ENCODE measurements at regions not wholly inside any gene's neighbourhood (a gene's known extent, or its start where the extent isn't known, plus 50 kb on each side); places are given as distances from the start of the nearest gene placed in this dataset.

GRCh38 chr2:16565481-16565880, 100.2 kb downstream of the CYRIA start:
- no peak for DNase-seq (ENCODE audit: low read depth in 1 of 2, low spot score in 1 of 2)

GRCh38 chr2:16561676-16562075, 104.0 kb downstream of the CYRIA start:
- DNase-seq (ENCODE audit: low read depth in 1 of 2, low spot score in 1 of 2) = no peak

GRCh38 chr2:16561251-16561650, 104.4 kb downstream of the CYRIA start:
- DNase-seq (ENCODE audit: low read depth in 1 of 2, low spot score in 1 of 2) = no peak

GRCh38 chr2:16559278-16560067, 106.2 kb downstream of the CYRIA start:
- DNase-seq (ENCODE audit: low read depth in 1 of 2, low spot score in 1 of 2) = no peak

GRCh38 chr2:16554060-16554583, 111.5 kb downstream of the CYRIA start:
- DNase-seq (ENCODE audit: low read depth in 1 of 2, low spot score in 1 of 2) = no peak

- no peak for DNase-seq (ENCODE audit: low read depth in 1 of 2, low spot score in 1 of 2)
Measured at GRCh38 chr2:16553226-16553625, 112.4 kb downstream of the CYRIA start.

- DNase-seq (ENCODE audit: low read depth in 1 of 2, low spot score in 1 of 2) = no peak
Measured at GRCh38 chr2:16552202-16552601, 113.4 kb downstream of the CYRIA start.

GRCh38 chr2:16548036-16548435, 117.6 kb downstream of the CYRIA start:
- no peak for DNase-seq (ENCODE audit: low read depth in 1 of 2, low spot score in 1 of 2)

- no peak for DNase-seq (ENCODE audit: low read depth in 1 of 2, low spot score in 1 of 2)
Measured at GRCh38 chr2:16546128-16546754, 119.4 kb downstream of the CYRIA start.

GRCh38 chr2:16538707-16539106, 126.9 kb downstream of the CYRIA start:
- no peak for DNase-seq (ENCODE audit: low read depth in 1 of 2, low spot score in 1 of 2)

- no peak for DNase-seq (ENCODE audit: low read depth in 1 of 2, low spot score in 1 of 2)
Measured at GRCh38 chr2:16537347-16537746, 128.3 kb downstream of the CYRIA start.

GRCh38 chr2:16526193-16526592, 139.4 kb downstream of the CYRIA start:
- no peak for DNase-seq (ENCODE audit: low read depth in 1 of 2, low spot score in 1 of 2)

- no peak for DNase-seq (ENCODE audit: low read depth in 1 of 2, low spot score in 1 of 2)
Measured at GRCh38 chr2:16525265-16525887, 140.3 kb downstream of the CYRIA start.

- no peak for DNase-seq (ENCODE audit: low read depth in 1 of 2, low spot score in 1 of 2)
Measured at GRCh38 chr2:16523711-16524110, 141.9 kb downstream of the CYRIA start.

GRCh38 chr2:16522031-16522831, 143.4 kb downstream of the CYRIA start:
- no peak for DNase-seq (ENCODE audit: low read depth in 1 of 2, low spot score in 1 of 2)

GRCh38 chr2:16520891-16521290, 144.7 kb downstream of the CYRIA start:
- no peak for DNase-seq (ENCODE audit: low read depth in 1 of 2, low spot score in 1 of 2)

- no peak for DNase-seq (ENCODE audit: low read depth in 1 of 2, low spot score in 1 of 2)
Measured at GRCh38 chr2:16515696-16516095, 149.9 kb downstream of the CYRIA start.

GRCh38 chr2:16513626-16514025, 152.0 kb downstream of the CYRIA start:
- no peak for DNase-seq (ENCODE audit: low read depth in 1 of 2, low spot score in 1 of 2)

GRCh38 chr2:16511041-16511440, 154.6 kb downstream of the CYRIA start:
- DNase-seq (ENCODE audit: low read depth in 1 of 2, low spot score in 1 of 2) = no peak

GRCh38 chr2:16509042-16509441, 156.6 kb downstream of the CYRIA start:
- DNase-seq (ENCODE audit: low read depth in 1 of 2, low spot score in 1 of 2) = no peak

- DNase-seq (ENCODE audit: low read depth in 1 of 2, low spot score in 1 of 2) = no peak
Measured at GRCh38 chr2:16508490-16508851, 157.2 kb downstream of the CYRIA start.
